ACHN (cell line): ENCODE measurements at regions not wholly inside any gene's neighbourhood (a gene's known extent, or its start where the extent isn't known, plus 50 kb on each side); places are given as distances from the start of the nearest gene placed in this dataset.
"Not testable (repeated sequence)": the region's sequence is repeated elsewhere in the genome, so short reads cannot be mapped to it uniquely, and the experiment has no call there.

Source experiments
- DNase-seq: peaks from one replicate; pipeline ENCODE4 v3.0.0-alpha.2; 2015
- in situ Hi-C: cut with HindIII; loops from 2 replicates; pipeline ENCODE4 v1.10.0; 2017; ENCODE audit warnings: low sequenced_read_pairs, low pct_ligation_motif_present, low pct_unique_long_range_greater_than_20kb

DNA sequence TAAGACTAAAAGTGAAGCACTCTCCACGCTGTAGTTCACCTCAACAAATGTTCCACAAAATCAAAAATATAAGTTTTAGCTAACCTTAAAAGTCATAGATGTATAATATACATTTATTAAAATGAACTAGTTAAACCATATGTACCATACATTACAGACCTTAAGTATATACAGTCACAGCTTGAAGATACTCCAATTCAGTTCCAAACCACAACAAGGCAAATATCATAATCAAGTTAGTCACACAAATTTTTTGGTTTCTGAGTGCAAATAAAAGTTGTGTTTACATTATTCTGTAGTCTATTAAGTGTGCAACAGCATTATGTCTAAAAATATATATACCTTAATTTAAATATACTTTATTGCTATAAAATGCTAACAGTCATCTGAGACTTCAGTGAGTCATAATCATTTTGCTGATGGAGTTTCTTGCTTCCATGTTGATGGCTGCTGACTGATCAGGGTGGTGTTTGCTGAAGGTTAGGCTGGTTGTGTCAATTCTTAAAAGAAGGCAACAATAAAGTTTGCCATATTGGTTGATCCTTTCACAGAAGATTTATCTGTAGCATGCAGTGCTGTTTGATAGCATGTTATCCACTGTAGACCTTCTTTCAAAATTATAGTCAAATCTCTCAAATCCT lies 736.7 kb downstream of the NSUN3 start:
- in situ Hi-C loops, result no loop called here

DNA sequence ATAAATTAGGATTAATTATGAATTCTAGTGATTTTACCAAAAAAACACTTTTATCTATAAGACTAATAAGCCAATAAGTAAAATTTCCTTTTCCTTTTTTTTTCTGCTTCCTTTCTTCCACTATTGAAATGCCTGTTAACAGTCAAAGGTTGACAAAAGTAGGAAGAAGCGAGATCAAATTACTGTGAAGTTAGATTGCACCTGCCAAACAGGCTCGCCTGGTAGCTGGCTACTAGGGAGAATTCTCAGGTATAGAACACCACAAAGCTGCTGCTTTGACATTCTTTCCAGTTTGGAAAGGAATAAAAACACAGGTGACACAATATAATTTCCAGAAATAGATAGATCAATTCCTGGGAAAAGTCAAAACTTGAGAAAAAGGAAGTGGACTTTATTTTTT lies 749.0 kb downstream of the NSUN3 start:
- in situ Hi-C loops, result no loop called here
- DNase-seq, result no peak

More for the DNA sequence above, 736.7 kb downstream of the NSUN3 start:
- DNase-seq, result no peak

DNA sequence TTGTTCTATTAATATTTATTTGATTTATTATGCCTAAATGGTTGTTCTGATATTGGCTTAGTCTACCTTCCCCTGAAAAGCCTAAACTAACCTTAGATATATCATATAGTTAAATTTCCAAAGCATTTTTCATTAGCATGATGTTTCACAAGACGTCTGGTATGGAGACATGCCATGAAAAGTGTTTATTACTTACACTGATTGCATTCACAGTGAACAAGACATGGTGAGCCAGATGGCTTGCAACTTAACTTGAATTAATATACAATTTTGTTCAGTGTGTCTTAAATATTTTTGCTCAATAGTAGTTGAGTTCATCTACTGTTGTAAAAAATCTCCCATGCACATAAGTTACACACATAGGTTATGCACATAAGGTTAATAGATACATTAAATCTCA lies 758.4 kb downstream of the NSUN3 start:
- no peak for DNase-seq
- in situ Hi-C loops, result no loop called here

DNA sequence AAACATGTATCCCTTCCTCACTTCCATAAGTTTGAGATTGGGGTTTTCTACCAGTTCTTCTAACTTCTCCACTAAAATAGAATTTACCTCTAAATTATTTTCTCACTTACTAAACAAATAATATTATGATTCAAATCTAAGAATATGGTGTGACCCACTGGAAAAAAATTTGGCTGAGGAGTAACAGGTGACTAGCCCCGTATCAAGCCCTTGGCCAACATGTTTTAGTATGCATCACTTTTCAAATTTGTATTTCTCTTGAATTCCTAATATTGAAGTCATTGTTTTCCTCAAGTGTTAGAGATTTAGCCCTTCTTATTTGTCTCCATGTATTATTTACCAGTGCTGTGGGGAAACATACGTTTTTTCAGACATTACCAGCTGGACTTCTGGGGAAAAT lies 759.4 kb downstream of the NSUN3 start:
- no peak for DNase-seq
- in situ Hi-C loops, result no loop called here

DNA sequence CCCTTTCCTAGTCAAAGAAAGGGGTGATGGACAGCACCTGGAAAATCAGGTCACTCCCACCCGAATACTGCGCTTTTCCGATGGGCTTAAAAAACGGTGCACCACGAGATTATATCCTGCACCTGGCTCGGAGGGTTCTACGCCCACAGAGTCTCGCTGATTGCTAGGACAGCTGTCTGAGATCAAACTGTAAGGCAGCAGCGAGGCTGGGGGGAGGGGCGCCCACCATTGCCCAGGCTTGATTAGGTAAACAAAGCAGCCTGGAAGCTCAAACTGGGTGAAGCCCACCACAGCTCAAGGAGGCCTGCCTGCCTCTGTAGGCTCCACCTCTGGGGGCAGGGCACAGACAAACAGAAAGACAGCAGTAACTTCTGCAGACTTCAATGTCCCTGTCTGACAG lies 783.4 kb downstream of the NSUN3 start:
- in situ Hi-C loops, DNase-seq: not testable (repeated sequence)

DNA sequence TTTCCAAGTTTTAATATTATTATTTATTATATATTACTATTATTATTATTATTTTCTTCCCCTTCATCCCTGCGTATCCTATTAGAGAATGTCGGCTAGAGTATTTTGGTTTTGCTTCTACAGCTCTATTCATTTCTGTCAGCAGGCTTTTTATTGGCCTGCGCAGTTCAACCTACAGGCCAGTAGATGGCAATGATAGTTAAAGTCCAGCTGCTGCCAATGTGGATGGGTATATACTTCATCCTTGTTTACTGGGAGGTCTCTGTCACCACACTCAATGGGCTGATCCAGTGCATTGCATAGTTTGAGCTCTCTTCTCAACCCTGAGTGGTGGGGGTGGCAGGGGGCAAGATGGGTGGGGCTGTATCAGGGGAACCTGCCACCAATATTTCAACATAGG lies 799.8 kb downstream of the NSUN3 start:
- in situ Hi-C loops, result no loop called here
- DNase-seq, result peak; percentile 48

DNA sequence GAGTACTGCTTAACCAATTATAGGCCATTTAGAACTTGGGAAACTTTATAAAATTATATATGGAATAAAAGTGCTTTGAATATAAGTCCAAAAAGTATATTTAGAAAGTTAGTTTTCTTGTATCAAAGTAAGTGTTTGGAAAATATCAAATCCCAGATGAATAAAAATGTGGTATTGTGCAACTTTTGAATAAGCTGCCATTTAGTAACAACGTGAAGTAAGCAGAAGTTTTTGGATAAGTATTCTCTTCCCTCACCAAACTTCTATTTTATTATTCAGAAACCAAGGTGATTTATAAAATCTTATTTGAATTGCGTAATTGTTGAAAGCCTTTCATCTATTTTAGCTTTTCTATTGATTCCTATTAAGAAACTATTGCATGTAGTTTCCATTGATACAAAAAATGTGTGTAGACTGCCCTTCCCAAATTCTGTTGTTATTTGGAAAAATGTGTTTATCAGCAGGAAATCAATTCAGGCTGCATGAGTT lies 806.2 kb downstream of the NSUN3 start:
- in situ Hi-C loops, result no loop called here
- DNase-seq, result no peak

DNA sequence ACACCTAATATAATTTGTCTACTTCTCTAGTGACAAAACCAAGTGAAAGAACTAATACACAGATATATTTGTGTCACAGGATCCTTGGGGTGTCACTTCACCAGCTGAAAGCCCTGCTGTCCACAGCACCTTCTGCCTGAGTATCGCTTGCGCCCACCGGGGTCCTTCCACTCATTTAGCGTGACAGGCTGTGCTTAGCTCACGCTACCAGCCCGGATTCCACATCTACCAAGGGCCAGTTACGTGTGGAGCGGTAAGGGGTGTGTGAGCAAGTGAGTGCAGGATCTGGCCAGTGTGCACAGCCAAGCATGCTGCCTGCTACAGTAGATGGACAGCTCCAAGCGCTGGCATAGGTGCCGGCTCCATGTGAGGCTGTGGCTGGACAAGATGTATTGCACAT lies 810.9 kb downstream of the NSUN3 start:
- no peak for DNase-seq
- in situ Hi-C loops, result no loop called here

DNA sequence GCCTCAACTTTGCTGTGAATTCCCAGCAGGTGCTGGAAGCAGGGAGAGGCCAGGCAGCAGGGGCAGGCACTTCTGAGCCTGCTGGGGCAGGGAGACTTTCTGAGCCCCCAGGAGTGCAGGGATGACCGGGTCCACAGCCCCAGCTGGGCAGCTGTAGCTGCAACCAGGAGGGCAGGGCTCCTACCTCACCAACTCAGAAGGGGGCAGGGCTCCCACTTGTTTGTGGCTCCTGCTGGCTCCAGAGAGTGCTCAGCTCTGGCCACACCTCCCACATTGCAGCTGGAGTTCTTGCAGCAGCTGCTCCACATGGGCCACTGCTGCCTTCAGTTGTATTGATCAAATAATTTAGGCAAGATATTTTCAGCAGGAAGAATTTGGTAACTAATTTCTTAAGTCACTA lies 812.3 kb downstream of the NSUN3 start:
- DNase-seq, result no peak
- in situ Hi-C loops, result no loop called here

DNA sequence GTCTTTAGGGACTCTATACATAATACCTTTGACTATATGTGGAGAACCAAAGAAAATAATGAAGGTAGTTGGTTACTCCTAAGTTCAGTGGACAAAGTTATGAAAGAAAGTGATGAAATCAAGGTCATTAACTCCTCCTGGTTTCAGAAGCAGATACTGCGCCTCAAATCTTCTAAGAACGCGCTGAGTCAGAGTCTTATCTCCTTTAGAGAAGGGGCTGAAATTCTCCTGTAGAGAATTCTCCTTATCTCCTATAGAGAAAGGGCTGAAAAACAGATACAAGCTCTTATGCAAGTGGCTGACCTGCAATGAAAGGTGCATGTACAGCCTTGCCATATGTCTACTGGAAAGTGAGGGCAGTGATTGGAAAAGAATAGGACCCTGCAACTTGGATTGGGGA lies 824.2 kb downstream of the NSUN3 start:
- DNase-seq, result no peak
- in situ Hi-C loops, result no loop called here

DNA sequence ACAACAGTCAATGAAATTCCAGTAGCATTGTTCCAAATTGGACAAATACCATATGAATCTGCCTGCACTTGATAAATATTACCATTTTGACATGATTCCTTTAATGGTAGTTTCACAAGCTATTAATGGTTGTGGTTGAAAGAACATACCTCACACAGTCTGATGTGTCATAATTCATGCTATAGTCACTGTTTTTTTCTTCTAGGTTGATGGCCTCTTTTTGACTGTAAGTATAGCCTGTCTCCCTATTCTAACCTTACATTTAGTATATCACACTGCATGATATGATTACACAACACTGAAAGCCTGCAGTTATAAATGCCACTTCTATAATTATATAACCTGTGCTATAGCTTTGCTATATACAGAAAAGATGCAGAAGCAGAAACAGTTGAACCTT lies 834.1 kb downstream of the NSUN3 start:
- no peak for DNase-seq
- in situ Hi-C loops, result no loop called here

DNA sequence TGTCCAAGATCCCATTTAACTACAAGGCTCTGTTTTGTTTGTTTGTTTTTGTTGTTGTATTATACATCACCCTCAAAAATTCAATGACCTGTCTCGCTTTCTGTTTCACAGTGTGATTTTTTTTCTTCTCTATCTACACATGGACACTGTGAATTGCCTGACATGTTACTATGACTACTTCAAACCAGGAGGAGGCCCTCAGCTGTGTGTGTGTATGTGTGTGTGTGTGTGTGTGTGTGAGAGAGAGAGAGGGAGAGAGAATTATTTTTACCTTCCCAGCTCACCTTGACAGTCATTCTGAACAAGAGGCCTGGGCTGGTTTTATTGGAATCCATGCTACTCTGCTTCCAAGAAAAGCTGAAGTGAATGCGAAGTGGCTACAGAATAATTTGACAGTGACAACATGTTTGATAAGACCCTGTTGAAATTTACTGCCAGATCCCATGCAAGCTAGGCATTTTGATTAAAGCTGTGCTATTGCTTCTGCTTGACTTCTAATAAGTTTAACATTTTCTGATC lies 841.4 kb downstream of the NSUN3 start:
- in situ Hi-C loops, result no loop called here
- no peak for DNase-seq

DNA sequence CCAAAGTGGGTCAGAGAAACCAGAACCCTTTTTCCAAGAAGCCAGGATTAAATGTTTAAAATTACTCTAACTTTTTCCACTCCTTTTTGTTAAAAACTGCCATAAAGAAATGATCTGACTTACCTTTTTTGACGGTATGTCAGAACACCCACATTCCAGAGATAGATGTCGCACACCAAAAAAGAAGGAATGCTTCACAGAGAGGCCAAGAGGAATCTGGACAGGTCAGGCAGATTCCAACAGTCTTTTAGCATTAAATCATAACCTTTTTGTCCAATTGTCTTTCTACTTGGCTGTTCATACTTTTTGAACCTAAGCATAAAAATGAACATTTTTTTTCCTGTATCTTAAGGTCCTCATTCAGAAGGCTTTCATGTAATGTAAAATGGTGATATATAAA lies 846.9 kb downstream of the NSUN3 start:
- no peak for DNase-seq
- in situ Hi-C loops, result no loop called here

DNA sequence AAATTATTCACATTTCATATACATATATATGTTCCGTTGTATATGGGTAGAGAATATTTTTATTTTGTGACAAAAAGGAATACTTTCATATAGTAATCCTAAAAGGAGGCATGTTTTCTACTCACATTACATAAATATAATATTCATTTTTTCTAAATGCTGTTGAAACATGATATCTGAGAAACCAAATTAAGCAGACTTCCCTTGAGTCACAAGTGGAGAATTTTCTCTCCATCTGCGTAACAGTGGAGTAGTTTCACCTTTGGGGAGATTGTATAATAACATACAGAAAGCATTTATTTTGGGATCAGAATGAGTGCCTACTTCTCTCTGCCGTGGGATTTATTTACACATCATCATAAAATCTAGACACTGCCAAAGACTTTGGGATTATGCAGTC lies 849.8 kb downstream of the NSUN3 start:
- in situ Hi-C loops, result no loop called here
- no peak for DNase-seq

DNA sequence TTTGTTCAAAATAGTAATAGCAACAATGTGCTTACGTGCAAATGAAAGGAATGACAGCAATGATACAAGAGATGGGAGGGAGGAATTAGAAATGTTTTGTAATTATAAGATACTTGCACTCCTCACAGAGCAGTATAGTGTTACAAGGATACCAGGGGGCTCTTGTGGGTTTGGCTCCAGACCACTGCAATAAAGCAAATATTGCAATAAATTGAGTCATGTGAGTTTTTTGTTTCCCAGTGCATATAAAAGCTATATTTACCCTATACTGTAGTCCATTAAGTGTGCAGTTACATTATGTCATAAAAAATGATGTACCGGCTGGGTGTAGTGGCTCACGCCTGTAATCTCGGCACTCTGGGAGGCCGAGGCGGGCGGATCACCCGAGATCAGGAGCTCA lies 864.3 kb downstream of the NSUN3 start:
- DNase-seq, result no peak
- in situ Hi-C loops, result no loop called here

DNA sequence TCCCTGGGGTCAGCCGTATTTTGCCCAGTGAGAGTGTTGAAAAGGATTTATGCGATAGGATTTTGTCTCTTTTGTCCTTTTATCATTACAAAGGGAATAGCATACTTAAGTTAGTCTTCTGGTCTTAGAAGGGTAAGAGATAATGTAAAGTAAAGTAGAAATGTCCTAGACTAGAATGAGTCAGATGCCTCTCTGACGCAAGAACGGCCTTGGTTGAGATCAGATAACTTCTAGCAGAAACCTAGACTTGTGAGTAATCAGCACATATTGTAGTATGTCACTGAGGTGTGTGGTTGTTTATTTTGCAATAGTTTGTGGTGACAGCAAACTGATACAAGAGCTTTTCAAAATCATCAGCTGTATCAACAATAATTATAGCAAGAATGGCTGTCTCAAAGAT lies 866.1 kb downstream of the NSUN3 start:
- no peak for DNase-seq

DNA sequence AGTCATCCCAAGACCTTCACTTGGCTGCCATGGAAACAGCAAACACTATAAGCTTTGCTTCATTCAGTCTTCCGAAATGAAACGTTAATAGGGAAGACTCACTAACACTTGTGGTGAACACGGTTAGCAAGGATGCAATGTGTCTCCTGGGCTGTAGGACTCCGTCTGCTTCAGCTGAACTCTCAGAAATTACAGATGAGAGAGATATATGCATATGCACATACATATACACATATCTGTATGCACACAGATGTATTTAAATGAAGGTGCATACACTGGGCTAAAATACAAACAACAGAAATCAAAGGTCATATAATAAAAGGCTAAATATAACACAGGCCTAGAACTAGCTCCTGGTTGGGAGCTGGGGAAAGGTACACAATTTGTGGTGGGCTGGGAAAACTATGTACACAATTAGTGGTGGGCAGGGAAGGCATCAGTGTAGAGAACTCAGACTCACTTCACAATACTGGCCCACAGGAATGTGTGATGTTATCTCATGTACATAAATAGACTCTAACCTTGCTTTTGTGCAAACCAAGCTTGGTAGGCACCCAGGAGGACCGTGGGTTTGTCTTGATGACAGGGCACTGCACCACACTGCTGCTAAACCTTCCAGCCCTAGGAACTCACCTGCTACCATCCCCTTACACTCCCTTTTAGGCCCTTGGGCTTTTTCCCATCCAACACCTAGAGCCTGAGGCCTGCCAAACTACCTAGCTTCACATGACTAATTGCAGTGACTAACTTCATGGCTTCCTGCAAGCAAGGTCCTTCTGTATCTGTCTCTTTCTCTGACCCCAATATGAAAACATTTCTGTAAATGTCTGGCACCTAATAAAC lies 873.1 kb downstream of the NSUN3 start:
- in situ Hi-C loops, result no loop called here
- no peak for DNase-seq

More for the DNA sequence above, 866.1 kb downstream of the NSUN3 start:
- in situ Hi-C loops, result no loop called here

DNA sequence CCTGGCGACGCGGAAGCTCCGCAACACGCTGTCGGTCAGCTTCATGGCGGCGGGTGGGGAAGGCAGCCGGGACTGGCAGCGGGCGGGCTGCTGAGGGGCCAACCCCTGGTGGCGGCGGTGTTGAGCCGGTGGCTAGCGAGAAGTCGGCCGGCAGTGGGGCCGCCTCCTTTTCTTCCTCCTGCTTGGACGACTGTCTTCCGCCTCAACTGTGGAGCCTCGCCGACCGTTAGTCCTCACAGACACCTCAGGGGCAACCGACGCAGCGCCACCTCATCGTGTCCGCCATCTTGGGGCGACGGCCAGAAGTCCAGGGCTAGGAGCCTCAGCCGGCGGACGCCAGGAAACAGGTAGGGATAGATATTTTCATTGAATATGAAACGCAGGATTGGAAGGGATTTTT lies 875.1 kb downstream of the NSUN3 start:
- in situ Hi-C loops, result no loop called here
- no peak for DNase-seq

DNA sequence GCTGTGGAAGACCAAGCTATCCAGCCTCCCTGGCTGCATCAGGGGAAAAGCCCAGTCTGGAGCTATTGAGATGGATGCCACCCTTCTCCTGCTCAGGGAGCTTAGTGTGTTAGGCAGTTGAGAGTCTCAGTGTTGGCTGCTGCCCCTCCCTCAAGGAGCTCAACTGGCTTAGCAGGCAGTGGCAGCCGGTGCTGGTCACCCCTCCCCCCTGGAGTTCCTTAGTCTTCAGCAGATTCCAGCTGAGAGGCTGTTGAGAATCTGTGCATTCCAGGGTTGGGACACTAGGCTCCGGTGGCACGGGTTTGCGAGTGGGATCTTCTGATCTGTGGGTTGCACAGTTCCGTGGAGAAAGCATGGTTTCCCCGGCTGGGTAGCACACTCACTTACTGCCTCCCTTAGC lies 883.8 kb downstream of the NSUN3 start:
- no peak for DNase-seq
- in situ Hi-C loops, result no loop called here
